ENCODE measurements at regions not wholly inside any gene's neighbourhood (a gene's known extent, or its start where the extent isn't known, plus 50 kb on each side); places are given as distances from the start of the nearest gene placed in this dataset.

DNA sequence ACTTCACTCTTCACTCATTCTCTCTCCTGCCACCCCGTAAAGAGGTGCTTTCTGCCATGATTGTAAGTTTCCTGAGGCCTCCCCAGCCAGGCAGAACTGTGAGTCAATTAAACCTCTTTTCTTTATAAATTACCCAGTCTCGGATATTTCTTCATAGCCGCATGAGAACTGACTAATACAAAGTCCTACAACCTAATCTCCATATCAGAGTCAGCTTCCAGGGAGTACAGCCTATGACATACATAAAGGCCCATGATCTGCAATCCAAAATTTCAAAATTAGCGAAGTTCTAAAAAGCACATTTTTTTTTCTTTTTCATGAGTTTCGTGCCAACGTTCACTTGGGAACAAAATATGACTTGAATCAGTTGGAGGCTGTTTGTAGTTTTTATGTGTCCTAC is 256.9 kb upstream of the DUSP10 start:
- TF ChIP-seq, protein P1, sequence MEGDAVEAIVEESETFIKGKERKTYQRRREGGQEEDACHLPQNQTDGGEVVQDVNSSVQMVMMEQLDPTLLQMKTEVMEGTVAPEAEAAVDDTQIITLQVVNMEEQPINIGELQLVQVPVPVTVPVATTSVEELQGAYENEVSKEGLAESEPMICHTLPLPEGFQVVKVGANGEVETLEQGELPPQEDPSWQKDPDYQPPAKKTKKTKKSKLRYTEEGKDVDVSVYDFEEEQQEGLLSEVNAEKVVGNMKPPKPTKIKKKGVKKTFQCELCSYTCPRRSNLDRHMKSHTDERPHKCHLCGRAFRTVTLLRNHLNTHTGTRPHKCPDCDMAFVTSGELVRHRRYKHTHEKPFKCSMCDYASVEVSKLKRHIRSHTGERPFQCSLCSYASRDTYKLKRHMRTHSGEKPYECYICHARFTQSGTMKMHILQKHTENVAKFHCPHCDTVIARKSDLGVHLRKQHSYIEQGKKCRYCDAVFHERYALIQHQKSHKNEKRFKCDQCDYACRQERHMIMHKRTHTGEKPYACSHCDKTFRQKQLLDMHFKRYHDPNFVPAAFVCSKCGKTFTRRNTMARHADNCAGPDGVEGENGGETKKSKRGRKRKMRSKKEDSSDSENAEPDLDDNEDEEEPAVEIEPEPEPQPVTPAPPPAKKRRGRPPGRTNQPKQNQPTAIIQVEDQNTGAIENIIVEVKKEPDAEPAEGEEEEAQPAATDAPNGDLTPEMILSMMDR (IDR thresholded peaks at IDR 0.05; ENCODE audit: insufficient read depth, low read depth, low read length): no peak
- no peak for TF ChIP-seq EZH2 (IDR thresholded peaks at IDR 0.05; ENCODE audit: insufficient read depth, low read length)
